ENCODE measurements at regions not wholly inside any gene's neighbourhood (a gene's known extent, or its start where the extent isn't known, plus 50 kb on each side); places are given as distances from the start of the nearest gene placed in this dataset.

DNA sequence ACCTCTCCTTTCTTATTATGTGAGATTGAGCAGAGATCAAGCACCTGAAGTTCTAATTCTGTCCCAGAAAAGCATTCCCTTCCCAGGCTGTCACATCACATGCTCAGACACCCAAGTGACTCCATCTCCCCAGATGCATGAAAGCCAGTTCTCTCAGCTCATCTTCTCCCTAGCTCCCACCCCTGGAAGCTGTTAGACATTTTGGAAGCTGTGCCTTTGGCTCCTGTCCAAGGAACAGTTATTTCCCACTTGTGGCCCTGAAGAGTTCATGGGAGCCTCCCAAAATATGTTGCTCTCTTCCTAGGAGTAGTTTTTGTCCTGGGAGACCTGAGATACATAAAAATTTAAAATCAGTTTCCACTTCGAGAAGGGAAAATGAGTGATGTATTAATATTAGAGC lies 161.4 kb upstream of the GAS1 start:
- no peaks in the 10 kb centered on the region for H3K9me3 ChIP-seq (ENCODE audit: control insufficient read depth in 1 of 2, insufficient read depth in 1 of 2, low read depth in 1 of 2, low read length in 2 of 2)
- intact Hi-C loops (cut with micrococcal nuclease), result no loop called here
- no peak overlapping the region for H3K27ac ChIP-seq (ENCODE audit: low read depth, low read length)
- no peaks in the 10 kb centered on the region for H3K79me2 ChIP-seq (ENCODE audit: insufficient read depth, low read length)
- H2AFZ ChIP-seq (ENCODE audit: low read depth, low read length, poor library complexity, severe bottlenecking), result no peak overlapping the region
- ChIA-PET RAD21 (ENCODE audit: low non-redundant PET in 1 of 2, low total read pairs in 2 of 2, uncharacterized antibody in 2 of 2, unreplicated experiment in 2 of 2) (no interaction called here), CTCF (no interaction called here), POLR2A (no interaction called here)
- TF ChIP-seq POLR2AphosphoS5 (IDR thresholded peaks at IDR 0.05; ENCODE audit: low read depth, low read length) (no peak), ELF1 (IDR thresholded peaks at IDR 0.05; ENCODE audit: borderline replicate concordance, low read depth) (no peak), TCF7L2 (IDR thresholded peaks at IDR 0.05; ENCODE audit: borderline replicate concordance, extremely low read depth, insufficient read depth, insufficient read length) (no peak), CEBPB (IDR thresholded peaks at IDR 0.05; ENCODE audit: low read depth) (no peak), ZFX (IDR thresholded peaks at IDR 0.05) (no peak), SP1 (IDR thresholded peaks at IDR 0.05; ENCODE audit: low read depth) (no peak), FOSL1 (IDR thresholded peaks at IDR 0.05; ENCODE audit: low read depth) (no peak), CBX3 (IDR thresholded peaks at IDR 0.05; ENCODE audit: low read depth) (no peak), RAD21 (IDR thresholded peaks at IDR 0.05; ENCODE audit: low read depth) (no peak), EGR1 (IDR thresholded peaks at IDR 0.05; ENCODE audit: low read depth) (no peak), POLR2A (IDR thresholded peaks at IDR 0.05; ENCODE audit: borderline replicate concordance, extremely low read depth, insufficient read depth, insufficient read length) (no peak)
- TF ChIP-seq, protein P1, sequence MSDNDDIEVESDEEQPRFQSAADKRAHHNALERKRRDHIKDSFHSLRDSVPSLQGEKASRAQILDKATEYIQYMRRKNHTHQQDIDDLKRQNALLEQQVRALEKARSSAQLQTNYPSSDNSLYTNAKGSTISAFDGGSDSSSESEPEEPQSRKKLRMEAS (IDR thresholded peaks at IDR 0.05), result no peak
- TF ChIP-seq, protein P2, sequence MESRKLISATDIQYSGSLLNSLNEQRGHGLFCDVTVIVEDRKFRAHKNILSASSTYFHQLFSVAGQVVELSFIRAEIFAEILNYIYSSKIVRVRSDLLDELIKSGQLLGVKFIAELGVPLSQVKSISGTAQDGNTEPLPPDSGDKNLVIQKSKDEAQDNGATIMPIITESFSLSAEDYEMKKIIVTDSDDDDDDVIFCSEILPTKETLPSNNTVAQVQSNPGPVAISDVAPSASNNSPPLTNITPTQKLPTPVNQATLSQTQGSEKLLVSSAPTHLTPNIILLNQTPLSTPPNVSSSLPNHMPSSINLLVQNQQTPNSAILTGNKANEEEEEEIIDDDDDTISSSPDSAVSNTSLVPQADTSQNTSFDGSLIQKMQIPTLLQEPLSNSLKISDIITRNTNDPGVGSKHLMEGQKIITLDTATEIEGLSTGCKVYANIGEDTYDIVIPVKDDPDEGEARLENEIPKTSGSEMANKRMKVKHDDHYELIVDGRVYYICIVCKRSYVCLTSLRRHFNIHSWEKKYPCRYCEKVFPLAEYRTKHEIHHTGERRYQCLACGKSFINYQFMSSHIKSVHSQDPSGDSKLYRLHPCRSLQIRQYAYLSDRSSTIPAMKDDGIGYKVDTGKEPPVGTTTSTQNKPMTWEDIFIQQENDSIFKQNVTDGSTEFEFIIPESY (IDR thresholded peaks at IDR 0.05; ENCODE audit: extremely low read depth, insufficient replicate concordance, low read length), result no peak
- TF ChIP-seq, protein P3, sequence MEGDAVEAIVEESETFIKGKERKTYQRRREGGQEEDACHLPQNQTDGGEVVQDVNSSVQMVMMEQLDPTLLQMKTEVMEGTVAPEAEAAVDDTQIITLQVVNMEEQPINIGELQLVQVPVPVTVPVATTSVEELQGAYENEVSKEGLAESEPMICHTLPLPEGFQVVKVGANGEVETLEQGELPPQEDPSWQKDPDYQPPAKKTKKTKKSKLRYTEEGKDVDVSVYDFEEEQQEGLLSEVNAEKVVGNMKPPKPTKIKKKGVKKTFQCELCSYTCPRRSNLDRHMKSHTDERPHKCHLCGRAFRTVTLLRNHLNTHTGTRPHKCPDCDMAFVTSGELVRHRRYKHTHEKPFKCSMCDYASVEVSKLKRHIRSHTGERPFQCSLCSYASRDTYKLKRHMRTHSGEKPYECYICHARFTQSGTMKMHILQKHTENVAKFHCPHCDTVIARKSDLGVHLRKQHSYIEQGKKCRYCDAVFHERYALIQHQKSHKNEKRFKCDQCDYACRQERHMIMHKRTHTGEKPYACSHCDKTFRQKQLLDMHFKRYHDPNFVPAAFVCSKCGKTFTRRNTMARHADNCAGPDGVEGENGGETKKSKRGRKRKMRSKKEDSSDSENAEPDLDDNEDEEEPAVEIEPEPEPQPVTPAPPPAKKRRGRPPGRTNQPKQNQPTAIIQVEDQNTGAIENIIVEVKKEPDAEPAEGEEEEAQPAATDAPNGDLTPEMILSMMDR (IDR thresholded peaks at IDR 0.05 in 2 of 3, conservative IDR thresholded peaks at IDR 0.05 in 1 of 3; ENCODE audit: borderline replicate concordance in 1 of 3, insufficient read depth in 1 of 3, low read depth in 2 of 3, low read length in 2 of 3), result no peak
- peaks cover 26% of the 10 kb centered on the region for H3K27me3 ChIP-seq (ENCODE audit: insufficient read depth, low read length)
- ATAC-seq (no peak), DNase-seq (ENCODE audit: low read depth, low spot score) (no peak)
- BruUV-seq (replicated peaks), result no TSS peak
- H3K4me3 ChIP-seq (replicated peaks in 1 of 2; ENCODE audit: low read depth in 1 of 2, low read length in 2 of 2), result no peak overlapping the region
- H3K4me2 ChIP-seq (ENCODE audit: low read length), result no peak overlapping the region
- H3K9me2 ChIP-seq (ENCODE audit: insufficient read depth), result no peaks in the 10 kb centered on the region
- no peaks in the 10 kb centered on the region for H4K20me1 ChIP-seq (ENCODE audit: insufficient read depth)
- no peak overlapping the region for H3K9ac ChIP-seq (ENCODE audit: low read length)
- no peaks in the 10 kb centered on the region for H3K4me1 ChIP-seq (ENCODE audit: control insufficient read depth in 1 of 2, insufficient read depth in 2 of 2, low read length in 2 of 2)
- no peaks in the 10 kb centered on the region for H3K36me3 ChIP-seq (ENCODE audit: control insufficient read depth in 1 of 2, insufficient read depth in 2 of 2, low read length in 2 of 2)

All from HCT116 (cell line).